ENCODE measurements at regions not wholly inside any gene's neighbourhood (a gene's known extent, or its start where the extent isn't known, plus 50 kb on each side); places are given as distances from the start of the nearest gene placed in this dataset.

DNA sequence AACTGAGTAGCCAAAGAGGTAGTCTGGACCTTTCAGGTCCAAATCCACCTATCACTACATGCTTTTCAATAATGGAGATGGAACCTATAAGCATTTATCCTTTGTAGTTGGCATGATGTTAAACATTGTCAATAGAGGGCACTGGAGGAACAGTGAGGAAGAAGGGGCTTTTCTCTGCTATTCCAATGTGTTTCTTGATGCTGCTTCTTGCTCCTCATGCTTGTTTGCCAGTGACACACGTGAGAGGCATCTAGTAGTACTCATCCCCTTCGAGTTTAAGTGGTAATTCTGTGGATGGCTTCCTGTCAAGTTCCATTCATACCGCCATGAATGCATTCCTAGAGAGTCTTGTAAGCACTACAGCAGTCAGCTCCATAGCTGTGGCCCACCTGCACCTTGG, 84.0 kb downstream of the NAA11 start:
- TF ChIP-seq RAD21 (IDR thresholded peaks at IDR 0.05; ENCODE audit: low read depth) = peak; percentile 58
- TF ChIP-seq, protein P1, sequence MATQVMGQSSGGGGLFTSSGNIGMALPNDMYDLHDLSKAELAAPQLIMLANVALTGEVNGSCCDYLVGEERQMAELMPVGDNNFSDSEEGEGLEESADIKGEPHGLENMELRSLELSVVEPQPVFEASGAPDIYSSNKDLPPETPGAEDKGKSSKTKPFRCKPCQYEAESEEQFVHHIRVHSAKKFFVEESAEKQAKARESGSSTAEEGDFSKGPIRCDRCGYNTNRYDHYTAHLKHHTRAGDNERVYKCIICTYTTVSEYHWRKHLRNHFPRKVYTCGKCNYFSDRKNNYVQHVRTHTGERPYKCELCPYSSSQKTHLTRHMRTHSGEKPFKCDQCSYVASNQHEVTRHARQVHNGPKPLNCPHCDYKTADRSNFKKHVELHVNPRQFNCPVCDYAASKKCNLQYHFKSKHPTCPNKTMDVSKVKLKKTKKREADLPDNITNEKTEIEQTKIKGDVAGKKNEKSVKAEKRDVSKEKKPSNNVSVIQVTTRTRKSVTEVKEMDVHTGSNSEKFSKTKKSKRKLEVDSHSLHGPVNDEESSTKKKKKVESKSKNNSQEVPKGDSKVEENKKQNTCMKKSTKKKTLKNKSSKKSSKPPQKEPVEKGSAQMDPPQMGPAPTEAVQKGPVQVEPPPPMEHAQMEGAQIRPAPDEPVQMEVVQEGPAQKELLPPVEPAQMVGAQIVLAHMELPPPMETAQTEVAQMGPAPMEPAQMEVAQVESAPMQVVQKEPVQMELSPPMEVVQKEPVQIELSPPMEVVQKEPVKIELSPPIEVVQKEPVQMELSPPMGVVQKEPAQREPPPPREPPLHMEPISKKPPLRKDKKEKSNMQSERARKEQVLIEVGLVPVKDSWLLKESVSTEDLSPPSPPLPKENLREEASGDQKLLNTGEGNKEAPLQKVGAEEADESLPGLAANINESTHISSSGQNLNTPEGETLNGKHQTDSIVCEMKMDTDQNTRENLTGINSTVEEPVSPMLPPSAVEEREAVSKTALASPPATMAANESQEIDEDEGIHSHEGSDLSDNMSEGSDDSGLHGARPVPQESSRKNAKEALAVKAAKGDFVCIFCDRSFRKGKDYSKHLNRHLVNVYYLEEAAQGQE (IDR thresholded peaks at IDR 0.05; ENCODE audit: low read depth) = no peak
- no peak for TF ChIP-seq CEBPB (IDR thresholded peaks at IDR 0.05)

DNA sequence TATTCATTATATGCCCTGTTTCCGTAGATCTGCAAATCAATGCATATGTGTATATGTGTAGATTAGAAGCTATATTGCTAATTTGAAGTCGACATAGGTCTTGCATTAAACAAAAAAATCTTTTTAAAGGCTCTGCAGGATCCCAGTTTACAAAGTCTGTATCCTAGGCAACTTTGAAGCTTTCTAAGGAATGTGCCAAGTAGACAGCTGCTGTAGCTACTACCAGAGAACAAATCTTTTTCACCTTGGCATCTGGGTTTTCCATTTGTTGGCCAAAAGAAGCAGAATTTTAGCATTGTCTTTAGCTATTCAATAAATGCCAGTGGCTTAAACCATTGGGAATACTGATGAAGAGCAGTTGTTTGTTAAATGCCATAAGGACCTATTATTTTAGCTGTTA, 88.0 kb downstream of the NAA11 start:
- TF ChIP-seq CREB1 (IDR thresholded peaks at IDR 0.05; ENCODE audit: low read depth) = no peak
- TF ChIP-seq TEAD4 (IDR thresholded peaks at IDR 0.05) = no peak
- no peak for TF ChIP-seq ZBTB7A (IDR thresholded peaks at IDR 0.05; ENCODE audit: low read depth)
- TF ChIP-seq FOXM1 (IDR thresholded peaks at IDR 0.05; ENCODE audit: borderline replicate concordance, low read depth) = no peak

DNA sequence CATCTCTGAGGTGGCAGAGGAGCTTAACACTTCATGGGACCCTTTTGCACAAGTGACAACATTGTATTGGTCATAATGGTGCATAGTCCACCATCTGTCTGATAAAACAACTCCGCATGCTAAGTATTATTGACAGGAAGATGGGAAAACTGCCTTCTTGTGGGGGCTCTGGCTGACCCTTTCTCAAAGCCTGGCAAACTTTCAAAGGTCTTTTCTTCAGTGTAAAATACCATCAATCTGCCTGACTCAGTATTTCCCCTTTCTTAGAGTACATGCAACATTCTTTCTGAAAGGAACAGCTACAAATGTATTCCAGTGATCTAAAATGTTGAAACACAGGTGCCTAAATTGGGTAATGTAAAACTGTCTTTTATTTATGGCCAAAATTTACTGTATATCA, 89.1 kb downstream of the NAA11 start:
- no peak for TF ChIP-seq TEAD4 (IDR thresholded peaks at IDR 0.05)
- TF ChIP-seq TAF1 (IDR thresholded peaks at IDR 0.05; ENCODE audit: low read depth) = no peak
- TF ChIP-seq, protein P2, sequence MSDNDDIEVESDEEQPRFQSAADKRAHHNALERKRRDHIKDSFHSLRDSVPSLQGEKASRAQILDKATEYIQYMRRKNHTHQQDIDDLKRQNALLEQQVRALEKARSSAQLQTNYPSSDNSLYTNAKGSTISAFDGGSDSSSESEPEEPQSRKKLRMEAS (IDR thresholded peaks at IDR 0.05) = no peak
- TF ChIP-seq, protein P3, sequence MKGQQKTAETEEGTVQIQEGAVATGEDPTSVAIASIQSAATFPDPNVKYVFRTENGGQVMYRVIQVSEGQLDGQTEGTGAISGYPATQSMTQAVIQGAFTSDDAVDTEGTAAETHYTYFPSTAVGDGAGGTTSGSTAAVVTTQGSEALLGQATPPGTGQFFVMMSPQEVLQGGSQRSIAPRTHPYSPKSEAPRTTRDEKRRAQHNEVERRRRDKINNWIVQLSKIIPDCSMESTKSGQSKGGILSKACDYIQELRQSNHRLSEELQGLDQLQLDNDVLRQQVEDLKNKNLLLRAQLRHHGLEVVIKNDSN (IDR thresholded peaks at IDR 0.05) = no peak
- no peak for TF ChIP-seq ZBTB7A (IDR thresholded peaks at IDR 0.05; ENCODE audit: low read depth)
- no peak for TF ChIP-seq NFIC (IDR thresholded peaks at IDR 0.05)

DNA sequence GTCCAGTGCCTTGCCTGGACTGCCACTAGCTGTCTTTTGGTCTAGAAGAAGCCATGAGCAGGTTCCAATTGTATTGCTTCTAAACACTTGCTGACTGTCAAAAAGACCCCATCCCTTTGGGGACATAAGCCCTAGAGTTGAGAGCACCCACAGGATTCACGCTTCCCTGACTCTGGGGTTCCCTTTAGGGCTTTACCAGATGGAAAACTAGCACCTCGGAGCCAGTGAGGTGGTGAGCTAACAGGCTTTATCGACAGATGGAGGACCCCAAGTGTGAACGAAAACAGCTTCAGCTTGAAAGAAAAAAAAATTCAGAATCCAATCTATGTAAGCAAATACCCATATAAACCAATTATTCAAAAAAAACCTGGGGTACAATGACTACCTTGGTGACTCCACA, 90.8 kb downstream of the NAA11 start:
- TF ChIP-seq NFIC (IDR thresholded peaks at IDR 0.05) (no peak), RAD21 (IDR thresholded peaks at IDR 0.05; ENCODE audit: low read depth) (no peak), CREB1 (IDR thresholded peaks at IDR 0.05; ENCODE audit: low read depth) (no peak), TEAD4 (IDR thresholded peaks at IDR 0.05) (no peak), FOXM1 (IDR thresholded peaks at IDR 0.05; ENCODE audit: borderline replicate concordance, low read depth) (no peak), CEBPB (IDR thresholded peaks at IDR 0.05) (no peak), TCF12 (IDR thresholded peaks at IDR 0.05; ENCODE audit: low read depth) (no peak), EP300 (IDR thresholded peaks at IDR 0.05; ENCODE audit: borderline replicate concordance) (no peak), EGR1 (IDR thresholded peaks at IDR 0.05) (no peak), YY1 (IDR thresholded peaks at IDR 0.05; ENCODE audit: low read depth) (no peak), TAF1 (IDR thresholded peaks at IDR 0.05; ENCODE audit: low read depth) (no peak)
- TF ChIP-seq, protein P3 (IDR thresholded peaks at IDR 0.05) = no peak
- TF ChIP-seq, protein P1 (IDR thresholded peaks at IDR 0.05; ENCODE audit: low read depth) = no peak
- TF ChIP-seq, protein P2 (IDR thresholded peaks at IDR 0.05) = no peak

DNA sequence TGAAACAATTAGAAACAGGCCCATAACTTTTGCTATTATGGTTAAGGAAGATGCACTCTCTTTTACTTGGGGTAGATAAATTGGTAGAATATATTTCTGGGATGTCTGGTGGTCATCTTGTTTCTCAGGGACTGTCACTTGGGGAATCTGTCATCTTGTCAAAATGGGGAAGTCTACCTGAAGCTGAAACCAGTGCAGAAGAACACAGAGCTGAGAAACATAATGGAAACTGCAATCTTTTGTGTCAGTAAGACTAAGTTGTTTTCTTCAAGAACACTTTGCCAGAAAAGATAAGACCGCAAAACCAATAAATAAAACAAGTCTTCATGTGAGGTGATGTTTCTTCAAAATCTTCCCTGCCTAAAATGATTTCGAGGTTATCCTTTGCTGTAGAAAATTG, 92.0 kb downstream of the NAA11 start:
- no peak for TF ChIP-seq CEBPB (IDR thresholded peaks at IDR 0.05)
- TF ChIP-seq EP300 (IDR thresholded peaks at IDR 0.05; ENCODE audit: borderline replicate concordance) = no peak
- TF ChIP-seq FOXM1 (IDR thresholded peaks at IDR 0.05; ENCODE audit: borderline replicate concordance, low read depth) = no peak
- TF ChIP-seq, protein P2 (IDR thresholded peaks at IDR 0.05) = no peak
- no peak for TF ChIP-seq TAF1 (IDR thresholded peaks at IDR 0.05; ENCODE audit: low read depth)
- TF ChIP-seq ZBTB7A (IDR thresholded peaks at IDR 0.05; ENCODE audit: low read depth) = no peak
- TF ChIP-seq RAD21 (IDR thresholded peaks at IDR 0.05; ENCODE audit: low read depth) = no peak
- TF ChIP-seq, protein P1 (IDR thresholded peaks at IDR 0.05; ENCODE audit: low read depth) = no peak
- no peak for TF ChIP-seq YY1 (IDR thresholded peaks at IDR 0.05; ENCODE audit: low read depth)
- no peak for TF ChIP-seq TEAD4 (IDR thresholded peaks at IDR 0.05)
- TF ChIP-seq, protein P3 (IDR thresholded peaks at IDR 0.05) = no peak
- no peak for TF ChIP-seq EGR1 (IDR thresholded peaks at IDR 0.05)
- TF ChIP-seq CREB1 (IDR thresholded peaks at IDR 0.05; ENCODE audit: low read depth) = no peak
- no peak for TF ChIP-seq TCF12 (IDR thresholded peaks at IDR 0.05; ENCODE audit: low read depth)
- TF ChIP-seq NFIC (IDR thresholded peaks at IDR 0.05) = no peak

Data from Ishikawa (cell line).